Choroid plexus epithelial cell (primary cell): ENCODE measurements at regions not wholly inside any gene's neighbourhood (a gene's known extent, or its start where the extent isn't known, plus 50 kb on each side); places are given as distances from the start of the nearest gene placed in this dataset.
"Not testable (repeated sequence)": the region's sequence is repeated elsewhere in the genome, so short reads cannot be mapped to it uniquely, and the experiment has no call there.

ENCODE experiments used
- DNase-seq: peaks from one replicate; pipeline ENCODE4 v3.0.0-alpha.2; 2010; ENCODE audit warnings: low read depth
- H3K4me3 ChIP-seq: 2 replicates; pipeline ENCODE4 v1.5.1; 2011; ENCODE audit warnings: low read depth, mild to moderate bottlenecking, control low read depth, low read length, moderate library complexity
- TF ChIP-seq, protein P1 (sequence below): conservative IDR thresholded peaks from 2 replicates; pipeline ENCODE4 v1.5.1; 2011; ENCODE audit warnings: low read depth, mild to moderate bottlenecking, control low read depth, inconsistent platforms, low read length, moderate library complexity

DNA sequence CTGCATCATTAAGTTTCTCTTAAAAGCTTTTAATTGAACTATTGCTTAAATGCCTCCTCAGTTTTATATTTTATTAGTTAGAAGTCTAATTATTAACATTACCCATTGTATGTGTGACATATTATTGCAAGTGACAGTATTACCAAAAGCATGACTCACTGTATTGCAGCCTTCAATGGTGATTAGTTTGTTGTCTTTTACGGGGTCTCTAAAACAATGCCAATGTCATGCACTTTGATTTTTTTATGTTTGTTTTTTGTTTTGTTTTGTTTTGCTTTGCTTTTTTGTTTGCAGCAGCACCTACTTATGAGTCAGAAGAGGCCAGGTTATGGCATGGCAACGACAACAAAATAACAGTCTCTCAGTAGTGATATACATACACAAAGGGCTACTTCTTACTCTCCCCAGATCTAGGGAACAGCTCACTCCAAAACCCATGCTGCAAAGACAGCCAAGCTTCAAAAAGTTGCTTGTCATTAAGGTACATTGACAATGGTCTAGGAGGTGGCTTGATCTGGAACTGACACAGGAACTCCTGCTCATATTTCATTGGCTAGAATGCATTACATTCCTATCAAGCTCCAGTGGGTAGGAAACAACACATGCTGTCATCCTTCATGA lies 293.7 kb upstream of the POM121L12 start:
- no peak overlapping the region for H3K4me3 ChIP-seq
- DNase-seq = no peak
- TF ChIP-seq, protein P1, sequence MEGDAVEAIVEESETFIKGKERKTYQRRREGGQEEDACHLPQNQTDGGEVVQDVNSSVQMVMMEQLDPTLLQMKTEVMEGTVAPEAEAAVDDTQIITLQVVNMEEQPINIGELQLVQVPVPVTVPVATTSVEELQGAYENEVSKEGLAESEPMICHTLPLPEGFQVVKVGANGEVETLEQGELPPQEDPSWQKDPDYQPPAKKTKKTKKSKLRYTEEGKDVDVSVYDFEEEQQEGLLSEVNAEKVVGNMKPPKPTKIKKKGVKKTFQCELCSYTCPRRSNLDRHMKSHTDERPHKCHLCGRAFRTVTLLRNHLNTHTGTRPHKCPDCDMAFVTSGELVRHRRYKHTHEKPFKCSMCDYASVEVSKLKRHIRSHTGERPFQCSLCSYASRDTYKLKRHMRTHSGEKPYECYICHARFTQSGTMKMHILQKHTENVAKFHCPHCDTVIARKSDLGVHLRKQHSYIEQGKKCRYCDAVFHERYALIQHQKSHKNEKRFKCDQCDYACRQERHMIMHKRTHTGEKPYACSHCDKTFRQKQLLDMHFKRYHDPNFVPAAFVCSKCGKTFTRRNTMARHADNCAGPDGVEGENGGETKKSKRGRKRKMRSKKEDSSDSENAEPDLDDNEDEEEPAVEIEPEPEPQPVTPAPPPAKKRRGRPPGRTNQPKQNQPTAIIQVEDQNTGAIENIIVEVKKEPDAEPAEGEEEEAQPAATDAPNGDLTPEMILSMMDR = no peak

- TF ChIP-seq, protein P1 = no peak
- DNase-seq = no peak
- H3K4me3 ChIP-seq = no peak overlapping the region
Observed at GRCh38 chr7:52735656-52736055, 299.8 kb upstream of the POM121L12 start.

DNA sequence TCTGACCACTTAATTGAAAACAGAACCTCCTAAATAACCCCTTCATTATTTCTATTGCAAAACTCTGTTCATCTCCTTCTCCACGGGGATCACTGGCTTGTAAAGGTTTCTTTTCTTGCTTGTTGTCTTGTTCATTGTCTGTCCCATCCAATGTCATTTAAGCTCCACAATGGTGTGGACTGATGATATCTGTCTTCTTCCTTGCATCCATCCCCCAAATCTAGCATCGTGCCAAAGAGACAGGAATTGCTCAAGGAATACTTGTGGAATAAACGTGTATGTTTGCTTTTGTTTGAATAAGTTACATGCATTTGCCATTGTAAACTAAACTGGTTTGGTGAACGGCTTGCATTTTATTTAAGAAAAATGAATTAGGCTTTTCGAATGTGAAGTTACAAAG lies 306.8 kb upstream of the POM121L12 start:
- not testable (repeated sequence) for DNase-seq, H3K4me3 ChIP-seq

DNA sequence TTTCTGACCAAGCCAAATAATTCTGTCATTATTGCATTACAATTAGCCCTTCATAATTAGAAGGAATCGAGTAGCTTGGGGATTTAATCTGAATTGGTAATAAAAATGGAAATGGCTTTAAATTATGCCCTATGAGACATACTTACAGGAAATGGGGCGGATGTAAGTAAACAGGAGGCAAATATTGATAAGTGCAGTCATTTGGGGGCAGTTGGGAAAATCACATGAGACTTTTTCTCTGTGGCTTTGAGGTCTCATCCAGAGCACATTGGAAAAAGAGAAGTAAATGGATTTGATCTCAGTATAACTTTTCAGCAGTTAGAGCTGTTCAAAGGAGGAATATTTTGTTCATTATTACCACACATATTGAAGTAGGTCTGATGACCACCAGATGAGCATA lies 307.8 kb upstream of the POM121L12 start:
- TF ChIP-seq, protein P1 = no peak
- no peak for DNase-seq
- no peak overlapping the region for H3K4me3 ChIP-seq

DNA sequence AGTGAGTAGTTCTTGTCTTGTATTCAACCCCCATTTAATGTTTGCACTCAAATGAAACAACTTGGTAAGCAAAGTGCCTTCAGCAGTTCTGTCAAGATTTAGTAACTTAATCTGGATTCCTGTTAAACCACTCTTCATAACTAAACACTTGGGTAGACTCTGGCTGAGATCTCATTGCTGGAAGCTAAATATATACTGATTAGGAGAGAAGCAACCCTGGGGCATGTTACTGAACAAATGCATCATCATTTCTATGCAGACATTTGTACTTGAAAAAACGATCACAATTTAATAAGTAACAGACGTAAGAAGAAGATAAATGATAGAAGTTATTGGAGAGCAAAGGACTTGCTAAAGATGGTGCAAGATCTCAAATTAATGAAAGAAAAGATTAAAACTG lies 308.4 kb upstream of the POM121L12 start:
- H3K4me3 ChIP-seq = no peak overlapping the region
- DNase-seq = no peak
- TF ChIP-seq, protein P1 = no peak

GRCh38 chr7:52726493-52726892 lies 308.9 kb upstream of the POM121L12 start:
- TF ChIP-seq, protein P1 = no peak
- no peak for DNase-seq
- H3K4me3 ChIP-seq = no peak overlapping the region

DNA sequence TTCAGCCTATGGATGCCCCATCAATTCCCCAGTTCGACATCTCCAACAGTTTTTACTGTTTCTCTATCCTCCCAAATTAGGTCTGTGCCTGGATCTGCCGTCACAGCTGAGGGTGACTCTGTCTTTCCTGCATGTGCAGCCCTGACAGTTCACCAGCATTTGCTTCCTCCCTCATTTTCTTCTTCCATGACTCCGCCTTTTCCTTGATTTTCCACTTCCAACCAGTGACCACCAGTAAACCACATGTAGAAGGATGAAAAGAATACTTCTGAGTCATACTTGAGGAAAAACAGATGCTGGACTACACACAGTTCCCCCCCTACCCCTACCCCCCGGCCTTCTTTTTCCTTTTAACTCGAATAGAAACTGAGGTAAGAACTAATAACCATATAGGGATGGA lies 311.8 kb upstream of the POM121L12 start:
- DNase-seq = no peak
- TF ChIP-seq, protein P1 = no peak
- no peak overlapping the region for H3K4me3 ChIP-seq
